ENCODE measurements at regions not wholly inside any gene's neighbourhood (a gene's known extent, or its start where the extent isn't known, plus 50 kb on each side); places are given as distances from the start of the nearest gene placed in this dataset.

DNA sequence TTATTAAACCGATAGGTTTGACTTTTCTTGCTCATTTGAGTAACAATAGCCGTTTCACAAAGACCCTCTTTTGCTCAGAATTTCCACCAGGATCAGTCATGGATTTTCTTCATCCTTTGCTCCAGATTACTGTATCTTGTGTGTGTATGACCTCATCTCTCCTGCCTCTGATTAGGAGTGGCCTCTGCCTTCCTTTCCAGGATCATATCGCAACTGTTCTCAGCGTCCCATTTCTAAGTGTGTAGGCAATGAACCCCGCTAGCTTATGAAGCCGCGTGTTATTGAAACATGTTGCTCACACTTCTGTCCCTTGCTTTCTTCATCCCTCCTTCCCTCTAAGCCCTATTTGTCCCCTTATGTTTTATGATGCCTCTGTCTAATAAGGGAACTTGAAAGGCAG, 169.8 kb upstream of the RPS23 start:
- CTCF ChIA-PET (ENCODE audit: low intra/inter-chr PET ratio, low total read pairs): no interaction called here

More for the DNA sequence above, 169.8 kb upstream of the RPS23 start:
- intact Hi-C loops (cut with micrococcal nuclease; ENCODE audit: unreplicated experiment) (no loop called here), in situ Hi-C loops (cut with HindIII; ENCODE audit: extremely low pct_ligation_motif_present, low pct_unique_long_range_greater_than_20kb) (no loop called here)
- no peak overlapping the region for H2AFZ ChIP-seq (ENCODE audit: low read length)
- no peaks in the 10 kb centered on the region for H3K9me3 ChIP-seq (ENCODE audit: low read length)
- no peaks in the 10 kb centered on the region for H3K27me3 ChIP-seq (ENCODE audit: control insufficient read depth in 1 of 2, insufficient read depth in 2 of 2, low read length in 2 of 2)
- H3K36me3 ChIP-seq (replicated peaks in 1 of 2; ENCODE audit: control insufficient read depth in 1 of 2, insufficient read depth in 2 of 2, low read length in 2 of 2): no peaks in the 10 kb centered on the region
- TF ChIP-seq, protein P1, sequence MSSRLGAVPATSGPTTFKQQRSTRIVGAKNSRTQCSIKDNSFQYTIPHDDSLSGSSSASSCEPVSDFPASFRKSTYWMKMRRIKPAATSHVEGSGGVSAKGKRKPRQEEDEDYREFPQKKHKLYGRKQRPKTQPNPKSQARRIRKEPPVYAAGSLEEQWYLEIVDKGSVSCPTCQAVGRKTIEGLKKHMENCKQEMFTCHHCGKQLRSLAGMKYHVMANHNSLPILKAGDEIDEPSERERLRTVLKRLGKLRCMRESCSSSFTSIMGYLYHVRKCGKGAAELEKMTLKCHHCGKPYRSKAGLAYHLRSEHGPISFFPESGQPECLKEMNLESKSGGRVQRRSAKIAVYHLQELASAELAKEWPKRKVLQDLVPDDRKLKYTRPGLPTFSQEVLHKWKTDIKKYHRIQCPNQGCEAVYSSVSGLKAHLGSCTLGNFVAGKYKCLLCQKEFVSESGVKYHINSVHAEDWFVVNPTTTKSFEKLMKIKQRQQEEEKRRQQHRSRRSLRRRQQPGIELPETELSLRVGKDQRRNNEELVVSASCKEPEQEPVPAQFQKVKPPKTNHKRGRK (CRISPR knock-in tag; IDR thresholded peaks at IDR 0.05): no peak
- TF ChIP-seq PHF21A (CRISPR knock-in tag; IDR thresholded peaks at IDR 0.05) (peak; percentile 15; the same call in 1 of the 2 replicates), ZNF317 (CRISPR knock-in tag; IDR thresholded peaks at IDR 0.05) (no peak), KDM5B (CRISPR knock-in tag; IDR thresholded peaks at IDR 0.05; ENCODE audit: borderline replicate concordance) (no peak), NCOR1 (IDR thresholded peaks at IDR 0.05; ENCODE audit: borderline replicate concordance, low read length) (no peak), ZNF484 (CRISPR knock-in tag; IDR thresholded peaks at IDR 0.05; ENCODE audit: borderline replicate concordance, low read depth) (no peak), FOXM1 (CRISPR knock-in tag; IDR thresholded peaks at IDR 0.05) (no peak), ZFAT (CRISPR knock-in tag; conservative IDR thresholded peaks at IDR 0.05) (no peak), FOXC1 (CRISPR knock-in tag; IDR thresholded peaks at IDR 0.05; ENCODE audit: borderline replicate concordance) (no peak), ZNF333 (CRISPR knock-in tag; IDR thresholded peaks at IDR 0.05; ENCODE audit: borderline replicate concordance) (no peak), CHCHD3 (CRISPR knock-in tag; IDR thresholded peaks at IDR 0.05) (no peak), BRCA1 (CRISPR knock-in tag; IDR thresholded peaks at IDR 0.05) (no peak), SRF (IDR thresholded peaks at IDR 0.05; ENCODE audit: low read depth, low read length) (no peak), ATF7 (IDR thresholded peaks at IDR 0.05) (peak; percentile 6; the same call in 1 of the 2 replicates), ATF7 (CRISPR knock-in tag; IDR thresholded peaks at IDR 0.05) (no peak)
- TF ChIP-seq, protein P2, sequence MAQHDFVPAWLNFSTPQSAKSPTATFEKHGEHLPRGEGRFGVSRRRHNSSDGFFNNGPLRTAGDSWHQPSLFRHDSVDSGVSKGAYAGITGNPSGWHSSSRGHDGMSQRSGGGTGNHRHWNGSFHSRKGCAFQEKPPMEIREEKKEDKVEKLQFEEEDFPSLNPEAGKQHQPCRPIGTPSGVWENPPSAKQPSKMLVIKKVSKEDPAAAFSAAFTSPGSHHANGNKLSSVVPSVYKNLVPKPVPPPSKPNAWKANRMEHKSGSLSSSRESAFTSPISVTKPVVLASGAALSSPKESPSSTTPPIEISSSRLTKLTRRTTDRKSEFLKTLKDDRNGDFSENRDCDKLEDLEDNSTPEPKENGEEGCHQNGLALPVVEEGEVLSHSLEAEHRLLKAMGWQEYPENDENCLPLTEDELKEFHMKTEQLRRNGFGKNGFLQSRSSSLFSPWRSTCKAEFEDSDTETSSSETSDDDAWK (CRISPR knock-in tag; IDR thresholded peaks at IDR 0.05): no peak
- TF ChIP-seq, protein P3, sequence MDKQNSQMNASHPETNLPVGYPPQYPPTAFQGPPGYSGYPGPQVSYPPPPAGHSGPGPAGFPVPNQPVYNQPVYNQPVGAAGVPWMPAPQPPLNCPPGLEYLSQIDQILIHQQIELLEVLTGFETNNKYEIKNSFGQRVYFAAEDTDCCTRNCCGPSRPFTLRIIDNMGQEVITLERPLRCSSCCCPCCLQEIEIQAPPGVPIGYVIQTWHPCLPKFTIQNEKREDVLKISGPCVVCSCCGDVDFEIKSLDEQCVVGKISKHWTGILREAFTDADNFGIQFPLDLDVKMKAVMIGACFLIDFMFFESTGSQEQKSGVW (CRISPR knock-in tag; IDR thresholded peaks at IDR 0.05; ENCODE audit: borderline replicate concordance): no peak
- TF ChIP-seq, protein P4, sequence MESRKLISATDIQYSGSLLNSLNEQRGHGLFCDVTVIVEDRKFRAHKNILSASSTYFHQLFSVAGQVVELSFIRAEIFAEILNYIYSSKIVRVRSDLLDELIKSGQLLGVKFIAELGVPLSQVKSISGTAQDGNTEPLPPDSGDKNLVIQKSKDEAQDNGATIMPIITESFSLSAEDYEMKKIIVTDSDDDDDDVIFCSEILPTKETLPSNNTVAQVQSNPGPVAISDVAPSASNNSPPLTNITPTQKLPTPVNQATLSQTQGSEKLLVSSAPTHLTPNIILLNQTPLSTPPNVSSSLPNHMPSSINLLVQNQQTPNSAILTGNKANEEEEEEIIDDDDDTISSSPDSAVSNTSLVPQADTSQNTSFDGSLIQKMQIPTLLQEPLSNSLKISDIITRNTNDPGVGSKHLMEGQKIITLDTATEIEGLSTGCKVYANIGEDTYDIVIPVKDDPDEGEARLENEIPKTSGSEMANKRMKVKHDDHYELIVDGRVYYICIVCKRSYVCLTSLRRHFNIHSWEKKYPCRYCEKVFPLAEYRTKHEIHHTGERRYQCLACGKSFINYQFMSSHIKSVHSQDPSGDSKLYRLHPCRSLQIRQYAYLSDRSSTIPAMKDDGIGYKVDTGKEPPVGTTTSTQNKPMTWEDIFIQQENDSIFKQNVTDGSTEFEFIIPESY (CRISPR knock-in tag; IDR thresholded peaks at IDR 0.05): peak; percentile 74; the same call in 1 of the 2 replicates
- TF ChIP-seq, protein P5, sequence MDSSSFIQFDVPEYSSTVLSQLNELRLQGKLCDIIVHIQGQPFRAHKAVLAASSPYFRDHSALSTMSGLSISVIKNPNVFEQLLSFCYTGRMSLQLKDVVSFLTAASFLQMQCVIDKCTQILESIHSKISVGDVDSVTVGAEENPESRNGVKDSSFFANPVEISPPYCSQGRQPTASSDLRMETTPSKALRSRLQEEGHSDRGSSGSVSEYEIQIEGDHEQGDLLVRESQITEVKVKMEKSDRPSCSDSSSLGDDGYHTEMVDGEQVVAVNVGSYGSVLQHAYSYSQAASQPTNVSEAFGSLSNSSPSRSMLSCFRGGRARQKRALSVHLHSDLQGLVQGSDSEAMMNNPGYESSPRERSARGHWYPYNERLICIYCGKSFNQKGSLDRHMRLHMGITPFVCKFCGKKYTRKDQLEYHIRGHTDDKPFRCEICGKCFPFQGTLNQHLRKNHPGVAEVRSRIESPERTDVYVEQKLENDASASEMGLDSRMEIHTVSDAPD (CRISPR knock-in tag; IDR thresholded peaks at IDR 0.05): no peak
- no peak overlapping the region for H3K4me3 ChIP-seq (replicated peaks in 1 of 3; ENCODE audit: insufficient read depth in 1 of 3, low read depth in 2 of 3, low read length in 3 of 3)
- H3K4me1 ChIP-seq (ENCODE audit: insufficient read depth, low read length): peaks cover 38% of the 10 kb centered on the region
- H4K20me1 ChIP-seq (ENCODE audit: insufficient read depth, low read length): no peaks in the 10 kb centered on the region
- H3K79me2 ChIP-seq (ENCODE audit: insufficient read depth, low read length): no peaks in the 10 kb centered on the region
- no peak overlapping the region for H3K9ac ChIP-seq (ENCODE audit: insufficient read depth, low read depth, low read length)
- 76% methylated on average over 7 of the region's 7 CpGs for WGBS (ENCODE audit: low lambda C conversion rate)
- BruUV-seq (replicated peaks): no TSS peak
- DNase-seq (ENCODE audit: low spot score): no peak
- no peak for FAIRE-seq
- no peak for ATAC-seq
- no peak overlapping the region for H3K27ac ChIP-seq (ENCODE audit: extremely low read length, insufficient read depth, low read length)
- 0 out of 2 replicates have a peak overlapping the region, but pooled peaks have one; percentile 43 for H3K4me2 ChIP-seq (ENCODE audit: low read depth, low read length)
- POLR2A ChIA-PET: no interaction called here

Data from HepG2 (cell line).